Neuronal stem cell (in vitro differentiated cells): ENCODE measurements at regions not wholly inside any gene's neighbourhood (a gene's known extent, or its start where the extent isn't known, plus 50 kb on each side); places are given as distances from the start of the nearest gene placed in this dataset.

Experiments used
- DNase-seq: peaks from one replicate; pipeline ENCODE4 v3.0.0-alpha.2; 2013; ENCODE audit warnings: low spot score
- H2AFZ ChIP-seq: one replicate; pipeline ENCODE4 v1.6.1; 2013; ENCODE audit warnings: mild to moderate bottlenecking, low read length, inconsistent platforms
- H2AK5ac ChIP-seq: 2 replicates; pipeline ENCODE4 v1.6.1; 2013; ENCODE audit warnings: low read depth, mild to moderate bottlenecking, inconsistent platforms, low read length, moderate library complexity, mixed read lengths
- H2BK120ac ChIP-seq: 2 replicates; pipeline ENCODE4 v1.6.1; 2013; ENCODE audit warnings: low read depth, mild to moderate bottlenecking, inconsistent platforms, low read length, moderate library complexity, mixed read lengths
- H2BK12ac ChIP-seq: one replicate; pipeline ENCODE4 v1.6.1; 2013; ENCODE audit warnings: low read length, inconsistent platforms
- H2BK15ac ChIP-seq: 2 replicates; pipeline ENCODE4 v1.6.1; 2013; ENCODE audit warnings: mild to moderate bottlenecking, low read length, inconsistent platforms, mixed read lengths
- H2BK5ac ChIP-seq: one replicate; pipeline ENCODE4 v1.6.1; 2013; ENCODE audit warnings: inconsistent platforms, mild to moderate bottlenecking, low read length, moderate library complexity
- H3K14ac ChIP-seq: one replicate; pipeline ENCODE4 v1.6.1; 2013; ENCODE audit warnings: low read length, inconsistent platforms
- H3K18ac ChIP-seq: 2 replicates; pipeline ENCODE4 v1.6.1; 2013; ENCODE audit warnings: low read length, inconsistent platforms
- H3K23ac ChIP-seq: 2 replicates; pipeline ENCODE4 v1.6.1; 2013; ENCODE audit warnings: low read depth, mild to moderate bottlenecking, mixed read lengths, low read length, inconsistent platforms; ENCODE audit not compliant: poor library complexity
- H3K27ac ChIP-seq: replicated peaks from 3 replicates; pipeline ENCODE4 v1.5.1; 2013; ENCODE audit warnings: low read length, inconsistent platforms
- H3K27me3 ChIP-seq, 3 experiments: 2 replicates each; pipeline ENCODE4 v1.6.1; 2013; ENCODE audit warnings: low read length in 3 of 3, mild to moderate bottlenecking in 2 of 3, inconsistent platforms in 1 of 3, low read depth in 1 of 3, mixed read lengths in 1 of 3, moderate library complexity in 1 of 3; ENCODE audit not compliant: control insufficient read depth in 3 of 3, insufficient read depth in 3 of 3
- H3K36me3 ChIP-seq, 2 donors: replicated peaks in 1 of 2; 2 replicates each; pipeline ENCODE4 v1.6.1; 2013; ENCODE audit warnings: low read length in 2 of 2; ENCODE audit not compliant: control insufficient read depth in 2 of 2, insufficient read depth in 2 of 2
- H3K4ac ChIP-seq: 2 replicates; pipeline ENCODE4 v1.6.1; 2013; ENCODE audit warnings: inconsistent platforms, mild to moderate bottlenecking, low read length, moderate library complexity
- H3K4me1 ChIP-seq, 2 donors: 1 replicate in 1 of 2; 2 replicates in 1 of 2; pipeline ENCODE4 v1.6.1; 2013; ENCODE audit warnings: low read length in 2 of 2, low read depth in 1 of 2; ENCODE audit not compliant: control insufficient read depth in 2 of 2, insufficient read depth in 1 of 2
- H3K4me2 ChIP-seq: one replicate; pipeline ENCODE4 v1.6.1; 2013; ENCODE audit warnings: mild to moderate bottlenecking, low read length, inconsistent platforms; ENCODE audit not compliant: insufficient read depth, poor library complexity, severe bottlenecking
- H3K4me3 ChIP-seq, 2 donors: 2 replicates each; pipeline ENCODE4 v1.5.1; 2013; ENCODE audit warnings: low read length in 2 of 2, mild to moderate bottlenecking in 2 of 2, inconsistent platforms in 1 of 2, moderate library complexity in 1 of 2
- H3K79me1 ChIP-seq: one replicate; pipeline ENCODE4 v1.6.1; 2013; ENCODE audit warnings: low read depth, mild to moderate bottlenecking, inconsistent platforms, low read length, moderate library complexity
- H3K9ac ChIP-seq: one replicate; pipeline ENCODE4 v1.6.1; 2013; ENCODE audit warnings: mild to moderate bottlenecking, low read depth, low read length, inconsistent platforms; ENCODE audit not compliant: poor library complexity
- H3K9me3 ChIP-seq, 2 donors: replicated peaks in 1 of 2; 2 replicates each; pipeline versions ENCODE3 to v1.6.1; 2013; ENCODE audit warnings: low read length in 2 of 2, mild to moderate bottlenecking in 2 of 2, inconsistent platforms in 1 of 2, low read depth in 1 of 2, mixed read lengths in 1 of 2, moderate library complexity in 1 of 2; ENCODE audit not compliant: control insufficient read depth in 2 of 2, insufficient read depth in 1 of 2
- H4K8ac ChIP-seq: one replicate; pipeline ENCODE4 v1.6.1; 2013; ENCODE audit warnings: low read depth, mild to moderate bottlenecking, inconsistent platforms, low read length, moderate library complexity
- H4K91ac ChIP-seq: one replicate; pipeline ENCODE4 v1.6.1; 2013; ENCODE audit warnings: low read length, low read depth, mild to moderate bottlenecking, inconsistent platforms; ENCODE audit not compliant: poor library complexity
- WGBS, 2 donors: extraction: QIAGEN DNeasy Blood & Tissue Kit; methylation state at CpG; one replicate each; pipeline ENCODE4 v1.1.7; 2013; ENCODE audit warnings: missing lambda C conversion rate in 2 of 2, mixed read lengths in 1 of 2; ENCODE audit not compliant: insufficient read length in 2 of 2, insufficient replicate concordance in 1 of 2; ENCODE audit errors: extremely low coverage in 2 of 2; 5-methylcytosine and 5-hydroxymethylcytosine counted together

GRCh38 chr22:22125028-22125578 lies 119.5 kb upstream of the VPREB1 start:
- Histone ChIP-seq H2BK15ac (no peak overlapping the region), H3K4me2 (no peak overlapping the region), H3K27ac (no peak overlapping the region), H3K79me1 (no peaks in the 10 kb centered on the region), H2BK120ac (no peak overlapping the region), H3K4me3 (no peak overlapping the region), H3K36me3 (no peaks in the 10 kb centered on the region), H2BK5ac (no peak overlapping the region), H3K4ac (no peak overlapping the region), H3K18ac (peak overlapping the region; percentile 80), H3K9ac (no peak overlapping the region), H4K91ac (no peak overlapping the region), H4K8ac (no peak overlapping the region), H2AFZ (peak overlapping the region; percentile 11), H3K27me3 (peaks cover 0 to 20% (median 3%) of the 10 kb centered on the region in 3 experiments), H3K4me1 (no peaks in the 10 kb centered on the region), H3K23ac (peak overlapping the region; percentile 80), H2AK5ac (no peak overlapping the region), H3K14ac (peak overlapping the region; percentile 21), H3K9me3 (no peaks in the 10 kb centered on the region), H2BK12ac (no peak overlapping the region)
- WGBS, 2 donors: no CpG with 5 or more reads among the region's 19 CpGs
- DNase-seq: no peak

GRCh38 chr22:22124374-22124773 lies 120.2 kb upstream of the VPREB1 start:
- Histone ChIP-seq H3K14ac (peak overlapping the region; percentile 56), H2AK5ac (no peak overlapping the region), H3K23ac (peak overlapping the region; percentile 89), H3K4me2 (no peak overlapping the region), H3K4me3 (no peak overlapping the region), H2BK5ac (no peak overlapping the region), H3K4me1 (no peaks in the 10 kb centered on the region), H3K27me3 (peaks cover 0 to 16% (median 3%) of the 10 kb centered on the region in 3 experiments), H2AFZ (no peak overlapping the region), H3K9me3 (no peaks in the 10 kb centered on the region), H2BK120ac (no peak overlapping the region), H3K36me3 (no peaks in the 10 kb centered on the region), H2BK12ac (peak overlapping the region; percentile 73), H4K91ac (no peak overlapping the region), H4K8ac (no peak overlapping the region), H3K27ac (no peak overlapping the region), H3K4ac (no peak overlapping the region), H3K79me1 (no peaks in the 10 kb centered on the region), H3K18ac (peak overlapping the region; percentile 38), H3K9ac (no peak overlapping the region), H2BK15ac (no peak overlapping the region)
- no peak for DNase-seq
- no CpG with 5 or more reads among the region's 12 CpGs for WGBS, 2 donors

- Histone ChIP-seq H3K9me3 (no peaks in the 10 kb centered on the region), H3K27me3 (peaks cover 0 to 16% (median 3%) of the 10 kb centered on the region in 3 experiments)
- WGBS, 2 donors: no CpG with 5 or more reads among the region's 15 CpGs
Observed at GRCh38 chr22:22123960-22124278, 120.7 kb upstream of the VPREB1 start.

GRCh38 chr22:22123118-22123959 lies 121.2 kb upstream of the VPREB1 start:
- Histone ChIP-seq H2AK5ac (no peak overlapping the region), H3K14ac (no peak overlapping the region), H4K91ac (no peak overlapping the region), H4K8ac (no peak overlapping the region), H2AFZ (no peak overlapping the region), H2BK15ac (no peak overlapping the region), H3K18ac (no peak overlapping the region), H3K9me3 (no peaks in the 10 kb centered on the region), H3K27me3 (peaks cover 0 to 16% (median 3%) of the 10 kb centered on the region in 3 experiments), H3K4me2 (no peak overlapping the region), H2BK12ac (no peak overlapping the region), H2BK120ac (no peak overlapping the region), H3K36me3 (no peaks in the 10 kb centered on the region), H3K4me1 (no peaks in the 10 kb centered on the region), H3K4me3 (no peak overlapping the region), H2BK5ac (no peak overlapping the region), H3K23ac (no peak overlapping the region), H3K27ac (no peak overlapping the region), H3K4ac (no peak overlapping the region), H3K9ac (no peak overlapping the region), H3K79me1 (no peaks in the 10 kb centered on the region)
- 100% methylated on average over 4 of the region's 16 CpGs; no CpG with 5 or more reads in 1 of the 2 donors for WGBS, 2 donors
- DNase-seq: no peak

More at GRCh38 chr22:22123960-22124278, 120.7 kb upstream of the VPREB1 start:
- H2AFZ ChIP-seq: no peak overlapping the region
- H3K4me1 ChIP-seq: no peaks in the 10 kb centered on the region
- no peak overlapping the region for H3K9ac ChIP-seq
- H3K4me2 ChIP-seq: no peak overlapping the region
- no peaks in the 10 kb centered on the region for H3K36me3 ChIP-seq
- H2BK5ac ChIP-seq: no peak overlapping the region
- no peak overlapping the region for H2BK12ac ChIP-seq
- H3K14ac ChIP-seq: peak overlapping the region; percentile 71
- no peak overlapping the region for H3K27ac ChIP-seq
- no peak overlapping the region for H4K91ac ChIP-seq
- no peak overlapping the region for H2BK120ac ChIP-seq
- no peak overlapping the region for H3K4me3 ChIP-seq
- H3K23ac ChIP-seq: peak overlapping the region; percentile 89
- H3K79me1 ChIP-seq: no peaks in the 10 kb centered on the region
- no peak overlapping the region for H3K18ac ChIP-seq
- no peak overlapping the region for H3K4ac ChIP-seq
- no peak overlapping the region for H4K8ac ChIP-seq
- DNase-seq: no peak
- H2BK15ac ChIP-seq: no peak overlapping the region
- H2AK5ac ChIP-seq: no peak overlapping the region
